ENCODE measurements at regions not wholly inside any gene's neighbourhood (a gene's known extent, or its start where the extent isn't known, plus 50 kb on each side); places are given as distances from the start of the nearest gene placed in this dataset.

DNA sequence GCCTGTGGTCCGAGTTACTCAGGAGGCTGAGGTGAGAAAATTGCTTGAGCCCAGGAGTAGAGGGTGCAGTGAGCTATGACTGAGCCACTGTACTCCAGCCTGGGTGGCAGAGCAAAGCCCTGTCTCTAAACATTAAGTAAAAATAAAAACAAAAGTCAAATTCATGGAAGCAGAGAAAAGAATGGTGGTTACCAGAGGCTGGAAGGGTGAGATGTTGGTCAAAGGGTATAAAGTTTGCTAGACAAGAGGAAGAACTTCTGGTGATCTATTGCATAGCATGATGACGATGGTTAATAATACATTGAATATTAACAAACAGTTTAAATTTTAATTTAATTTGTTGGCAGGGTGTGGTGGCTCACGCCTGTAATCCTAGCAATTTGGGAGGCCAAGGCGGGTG, 68.1 kb downstream of the CRPPA start:
- WGBS, 2 experiments = 65 to 73% methylated on average over 3 to 4 of the region's 4 CpGs
- no peak overlapping the region for H3K4me3 ChIP-seq (ENCODE audit: insufficient read depth, low read depth, low read length)
- H3K27me3 ChIP-seq (ENCODE audit: control insufficient read depth, insufficient read depth, low read length, poor library complexity, severe bottlenecking) = no peaks in the 10 kb centered on the region
- no peak overlapping the region for H3K27ac ChIP-seq (ENCODE audit: insufficient read depth, low read depth, low read length, poor library complexity, severe bottlenecking)
- no peaks in the 10 kb centered on the region for H3K9me3 ChIP-seq (ENCODE audit: control insufficient read depth, low read length)
- H3K36me3 ChIP-seq (ENCODE audit: control insufficient read depth, insufficient read depth, low read length) = no peaks in the 10 kb centered on the region
- H3K4me1 ChIP-seq (ENCODE audit: control insufficient read depth, insufficient read depth, low read length) = peaks cover 4% of the 10 kb centered on the region

DNA sequence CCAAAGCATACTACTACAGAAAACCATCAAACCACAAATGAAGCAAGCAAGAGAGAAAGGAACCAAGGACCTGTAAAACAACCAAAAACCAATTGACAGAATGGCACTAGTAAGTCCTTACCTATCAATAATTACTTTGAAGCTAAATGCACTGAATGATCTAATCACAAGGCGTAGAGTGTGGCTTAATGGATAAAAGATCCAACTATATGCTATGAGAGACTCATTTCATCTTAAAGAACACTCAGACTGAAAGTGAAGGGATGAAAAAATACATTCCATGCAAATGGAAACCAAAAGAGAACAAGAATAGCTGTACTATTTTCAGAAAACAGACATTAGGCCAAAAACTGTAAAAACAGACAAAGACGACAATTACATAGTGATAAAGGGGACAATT, 70.7 kb downstream of the CRPPA start:
- no peaks in the 10 kb centered on the region for H3K9me3 ChIP-seq (ENCODE audit: control insufficient read depth, low read length)
- H3K4me1 ChIP-seq (ENCODE audit: control insufficient read depth, insufficient read depth, low read length) = peaks cover 4% of the 10 kb centered on the region
- H3K27me3 ChIP-seq (ENCODE audit: control insufficient read depth, insufficient read depth, low read length, poor library complexity, severe bottlenecking) = no peaks in the 10 kb centered on the region
- no peaks in the 10 kb centered on the region for H3K36me3 ChIP-seq (ENCODE audit: control insufficient read depth, insufficient read depth, low read length)
- H3K27ac ChIP-seq (ENCODE audit: insufficient read depth, low read depth, low read length, poor library complexity, severe bottlenecking) = no peak overlapping the region
- no peak overlapping the region for H3K4me3 ChIP-seq (ENCODE audit: insufficient read depth, low read depth, low read length)
- 83 to 88% methylated on average over 1 to 2 of the region's 2 CpGs for WGBS, 2 experiments

DNA sequence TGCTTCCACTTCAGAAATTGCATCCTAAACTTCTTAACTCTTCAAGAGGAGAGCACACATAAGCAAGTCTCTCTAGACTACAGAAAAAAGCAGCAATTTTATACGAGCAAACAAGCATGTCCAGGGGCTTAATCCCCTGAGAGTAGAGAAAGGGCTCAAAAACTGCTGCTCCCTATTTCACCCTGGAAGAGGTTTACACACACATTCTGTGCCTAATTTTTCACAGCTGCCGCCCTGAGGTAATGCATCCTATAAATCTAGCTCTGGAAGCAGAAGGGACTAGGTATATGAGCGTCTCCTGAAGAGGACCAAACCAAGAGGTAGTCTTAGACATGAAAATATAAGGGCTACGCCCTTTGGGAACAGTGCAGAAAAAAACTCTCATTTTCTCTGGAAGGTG, 73.1 kb downstream of the CRPPA start:
- Histone ChIP-seq H3K4me3 (ENCODE audit: insufficient read depth, low read depth, low read length) (no peak overlapping the region), H3K27ac (ENCODE audit: insufficient read depth, low read depth, low read length, poor library complexity, severe bottlenecking) (no peak overlapping the region), H3K36me3 (ENCODE audit: control insufficient read depth, insufficient read depth, low read length) (no peaks in the 10 kb centered on the region), H3K9me3 (ENCODE audit: control insufficient read depth, low read length) (no peaks in the 10 kb centered on the region), H3K4me1 (ENCODE audit: control insufficient read depth, insufficient read depth, low read length) (peaks cover 4% of the 10 kb centered on the region), H3K27me3 (ENCODE audit: control insufficient read depth, insufficient read depth, low read length, poor library complexity, severe bottlenecking) (no peaks in the 10 kb centered on the region)
- 86 to 93% methylated on average over 4 of the region's 4 CpGs for WGBS, 2 experiments

DNA sequence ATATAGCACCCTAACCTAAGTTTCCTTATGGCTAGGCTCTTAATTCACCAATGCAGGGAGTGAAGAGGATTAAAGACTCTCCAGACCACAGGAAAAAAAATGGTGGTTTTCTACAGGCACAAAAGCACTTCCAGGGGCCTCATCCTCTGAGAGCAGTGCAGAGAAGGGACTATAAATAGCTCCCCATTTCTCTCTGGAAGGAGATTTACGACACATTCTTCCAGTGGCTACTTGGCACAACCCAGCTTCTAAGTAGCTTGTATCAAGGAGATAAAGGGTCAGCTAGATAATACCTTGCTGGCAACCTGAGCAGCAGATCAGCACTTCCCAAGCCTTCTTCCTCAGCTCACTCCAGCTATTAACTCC, 73.5 kb downstream of the CRPPA start:
- Histone ChIP-seq H3K27me3 (ENCODE audit: control insufficient read depth, insufficient read depth, low read length, poor library complexity, severe bottlenecking) (no peaks in the 10 kb centered on the region), H3K4me1 (ENCODE audit: control insufficient read depth, insufficient read depth, low read length) (peaks cover 4% of the 10 kb centered on the region), H3K27ac (ENCODE audit: insufficient read depth, low read depth, low read length, poor library complexity, severe bottlenecking) (no peak overlapping the region), H3K9me3 (ENCODE audit: control insufficient read depth, low read length) (no peaks in the 10 kb centered on the region), H3K4me3 (ENCODE audit: insufficient read depth, low read depth, low read length) (no peak overlapping the region), H3K36me3 (ENCODE audit: control insufficient read depth, insufficient read depth, low read length) (no peaks in the 10 kb centered on the region)
- WGBS, 2 experiments = 68 to 70% methylated on average over 1 of the region's 1 CpG

- Histone ChIP-seq H3K9me3 (ENCODE audit: control insufficient read depth, low read length) (no peaks in the 10 kb centered on the region), H3K36me3 (ENCODE audit: control insufficient read depth, insufficient read depth, low read length) (no peaks in the 10 kb centered on the region), H3K4me3 (ENCODE audit: insufficient read depth, low read depth, low read length) (no peak overlapping the region), H3K27me3 (ENCODE audit: control insufficient read depth, insufficient read depth, low read length, poor library complexity, severe bottlenecking) (no peaks in the 10 kb centered on the region), H3K27ac (ENCODE audit: insufficient read depth, low read depth, low read length, poor library complexity, severe bottlenecking) (no peak overlapping the region), H3K4me1 (ENCODE audit: control insufficient read depth, insufficient read depth, low read length) (peaks cover 4% of the 10 kb centered on the region)
- 100% methylated on average over 1 of the region's 1 CpG for WGBS, 2 experiments
Measured at GRCh38 chr7:16347066-16347826, 74.1 kb downstream of the CRPPA start.

GRCh38 chr7:16345979-16346958, 75.1 kb downstream of the CRPPA start:
- Histone ChIP-seq H3K9me3 (ENCODE audit: control insufficient read depth, low read length) (no peaks in the 10 kb centered on the region), H3K27ac (ENCODE audit: insufficient read depth, low read depth, low read length, poor library complexity, severe bottlenecking) (no peak overlapping the region), H3K4me1 (ENCODE audit: control insufficient read depth, insufficient read depth, low read length) (peaks cover 4% of the 10 kb centered on the region), H3K27me3 (ENCODE audit: control insufficient read depth, insufficient read depth, low read length, poor library complexity, severe bottlenecking) (no peaks in the 10 kb centered on the region), H3K4me3 (ENCODE audit: insufficient read depth, low read depth, low read length) (no peak overlapping the region), H3K36me3 (ENCODE audit: control insufficient read depth, insufficient read depth, low read length) (no peaks in the 10 kb centered on the region)
- 94 to 95% methylated on average over 2 to 3 of the region's 5 CpGs for WGBS, 2 experiments

DNA sequence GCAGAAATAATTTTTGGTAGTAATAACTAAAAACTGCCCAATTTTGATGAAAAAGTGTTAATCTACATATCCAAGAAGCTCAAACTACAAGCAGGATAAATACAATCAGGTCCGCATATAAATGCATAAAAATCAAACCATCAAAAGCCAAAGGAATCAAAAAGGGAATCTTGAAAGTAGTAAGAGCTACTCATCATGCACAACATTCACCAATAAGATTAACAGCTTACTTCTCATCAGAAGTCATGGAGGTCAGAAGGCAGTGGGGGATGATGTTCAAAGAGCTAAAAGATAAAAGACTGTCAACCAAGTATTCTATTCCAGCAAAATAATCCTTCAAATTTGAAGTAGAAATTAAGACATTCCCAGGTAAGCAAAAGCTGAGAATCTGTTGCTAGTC, 76.4 kb downstream of the CRPPA start:
- no peaks in the 10 kb centered on the region for H3K9me3 ChIP-seq (ENCODE audit: control insufficient read depth, low read length)
- H3K27ac ChIP-seq (ENCODE audit: insufficient read depth, low read depth, low read length, poor library complexity, severe bottlenecking) = no peak overlapping the region
- H3K4me3 ChIP-seq (ENCODE audit: insufficient read depth, low read depth, low read length) = no peak overlapping the region
- peaks cover 4% of the 10 kb centered on the region for H3K4me1 ChIP-seq (ENCODE audit: control insufficient read depth, insufficient read depth, low read length)
- H3K36me3 ChIP-seq (ENCODE audit: control insufficient read depth, insufficient read depth, low read length) = no peaks in the 10 kb centered on the region
- WGBS, 2 experiments = 25 to 83% methylated on average over 1 of the region's 1 CpG
- H3K27me3 ChIP-seq (ENCODE audit: control insufficient read depth, insufficient read depth, low read length, poor library complexity, severe bottlenecking) = no peaks in the 10 kb centered on the region

DNA sequence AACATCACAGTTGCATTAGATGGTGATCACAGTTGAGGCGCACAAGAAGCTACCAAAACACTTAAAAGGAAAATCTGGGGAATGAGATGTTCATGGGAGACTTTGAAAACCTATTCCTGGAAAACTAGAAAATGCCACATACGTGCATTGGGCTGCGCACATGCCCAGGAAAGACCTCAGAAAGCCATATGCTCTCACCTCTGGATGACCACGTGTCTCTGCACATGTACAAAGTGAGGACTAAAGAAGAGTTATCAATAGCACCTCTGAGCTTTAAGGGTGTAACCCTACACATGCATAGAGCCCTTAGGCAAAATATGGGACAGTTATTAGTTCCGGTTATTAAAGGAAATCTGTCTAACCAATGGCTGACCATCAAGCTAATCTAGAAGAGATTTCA, 77.7 kb downstream of the CRPPA start:
- H3K9me3 ChIP-seq (ENCODE audit: control insufficient read depth, low read length) = no peaks in the 10 kb centered on the region
- H3K27me3 ChIP-seq (ENCODE audit: control insufficient read depth, insufficient read depth, low read length, poor library complexity, severe bottlenecking) = no peaks in the 10 kb centered on the region
- WGBS, 2 experiments = 94 to 98% methylated on average over 4 to 5 of the region's 5 CpGs
- H3K4me1 ChIP-seq (ENCODE audit: control insufficient read depth, insufficient read depth, low read length) = peaks cover 2% of the 10 kb centered on the region
- H3K27ac ChIP-seq (ENCODE audit: insufficient read depth, low read depth, low read length, poor library complexity, severe bottlenecking) = no peak overlapping the region
- no peak overlapping the region for H3K4me3 ChIP-seq (ENCODE audit: insufficient read depth, low read depth, low read length)
- no peaks in the 10 kb centered on the region for H3K36me3 ChIP-seq (ENCODE audit: control insufficient read depth, insufficient read depth, low read length)

GRCh38 chr7:16338065-16338464, 83.3 kb downstream of the CRPPA start:
- H3K4me1 ChIP-seq (ENCODE audit: control insufficient read depth, insufficient read depth, low read length) = no peaks in the 10 kb centered on the region
- no peak overlapping the region for H3K27ac ChIP-seq (ENCODE audit: insufficient read depth, low read depth, low read length, poor library complexity, severe bottlenecking)
- WGBS, 2 experiments = 80% methylated on average over 1 of the region's 1 CpG; no CpG with 5 or more reads in 1 of the 2 experiments
- no peaks in the 10 kb centered on the region for H3K9me3 ChIP-seq (ENCODE audit: control insufficient read depth, low read length)
- H3K27me3 ChIP-seq (ENCODE audit: control insufficient read depth, insufficient read depth, low read length, poor library complexity, severe bottlenecking) = no peaks in the 10 kb centered on the region
- H3K36me3 ChIP-seq (ENCODE audit: control insufficient read depth, insufficient read depth, low read length) = no peaks in the 10 kb centered on the region
- no peak overlapping the region for H3K4me3 ChIP-seq (ENCODE audit: insufficient read depth, low read depth, low read length)

DNA sequence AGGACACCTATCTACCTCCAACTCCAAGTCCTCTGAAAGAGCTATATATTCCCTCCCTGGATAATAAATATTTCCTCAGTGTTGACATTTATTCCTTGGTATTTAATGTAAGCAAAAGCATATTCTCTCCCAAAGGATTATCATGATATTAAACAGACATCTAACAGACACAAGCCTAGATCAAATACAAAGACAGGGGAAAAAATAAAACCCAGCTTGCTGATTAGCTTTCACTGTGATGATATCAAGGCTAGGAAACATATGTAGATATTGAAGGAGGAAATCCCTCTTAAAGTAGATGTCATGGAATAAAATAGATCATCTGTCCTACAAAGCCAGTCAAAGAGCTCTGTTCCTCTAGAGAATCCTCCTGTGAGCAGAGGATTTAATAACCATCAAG, 95.2 kb downstream of the CRPPA start:
- H3K4me1 ChIP-seq (ENCODE audit: control insufficient read depth, insufficient read depth, low read length) = no peaks in the 10 kb centered on the region
- no peak overlapping the region for H3K4me3 ChIP-seq (ENCODE audit: insufficient read depth, low read depth, low read length)
- H3K36me3 ChIP-seq (ENCODE audit: control insufficient read depth, insufficient read depth, low read length) = no peaks in the 10 kb centered on the region
- no peaks in the 10 kb centered on the region for H3K9me3 ChIP-seq (ENCODE audit: control insufficient read depth, low read length)
- H3K27ac ChIP-seq (ENCODE audit: insufficient read depth, low read depth, low read length, poor library complexity, severe bottlenecking) = no peak overlapping the region
- H3K27me3 ChIP-seq (ENCODE audit: control insufficient read depth, insufficient read depth, low read length, poor library complexity, severe bottlenecking) = no peaks in the 10 kb centered on the region

Data from ectodermal cell (in vitro differentiated cells).